WERI-Rb-1 (cell line): ENCODE measurements at regions not wholly inside any gene's neighbourhood (a gene's known extent, or its start where the extent isn't known, plus 50 kb on each side); places are given as distances from the start of the nearest gene placed in this dataset.

Source experiments
- DNase-seq: peaks from one replicate; pipeline ENCODE4 v3.0.0-alpha.2; 2020
- H3K27ac ChIP-seq: fragments of 250-450 bp; sonication (Bioruptor Pico); 2 replicates; pipeline ENCODE4 v1.5.1; 2020; ENCODE audit warnings: mild to moderate bottlenecking, moderate library complexity
- H3K27me3 ChIP-seq: fragments of 250-450 bp; sonication (Bioruptor Pico); 2 replicates; pipeline ENCODE4 v1.5.1; 2021; ENCODE audit warnings: mild to moderate bottlenecking, low read depth, moderate library complexity; ENCODE audit not compliant: insufficient read depth, severe bottlenecking
- H3K36me3 ChIP-seq: fragments of 250-450 bp; sonication (Bioruptor Pico); 2 replicates; pipeline ENCODE4 v1.5.1; 2020; ENCODE audit warnings: mild to moderate bottlenecking, moderate library complexity
- H3K4me3 ChIP-seq: 2 replicates; pipeline ENCODE4 v1.5.1; 2011; ENCODE audit warnings: low read depth, mild to moderate bottlenecking, control low read depth, low read length
- H3K9me3 ChIP-seq: fragments of 250-450 bp; sonication (Bioruptor Pico); 2 replicates; pipeline ENCODE4 v1.5.1; 2021; ENCODE audit warnings: mild to moderate bottlenecking, moderate library complexity; ENCODE audit not compliant: severe bottlenecking
- CTCF ChIP-seq: IDR thresholded peaks from 2 replicates; pipeline ENCODE4 v1.5.1; 2011; ENCODE audit warnings: low read depth, mild to moderate bottlenecking, control low read depth, inconsistent platforms, low read length

- Histone ChIP-seq H3K4me3 (no peak overlapping the region), H3K36me3 (no peaks in the 10 kb centered on the region), H3K27me3 (no peaks in the 10 kb centered on the region), H3K27ac (no peak overlapping the region), H3K9me3 (peaks cover 2% of the 10 kb centered on the region)
- DNase-seq = no peak
- TF ChIP-seq CTCF = no peak
Measured at GRCh38 chr2:188798159-188798558, 176.0 kb upstream of the COL3A1 start.

GRCh38 chr2:188805219-188805618 lies 169.0 kb upstream of the COL3A1 start:
- Histone ChIP-seq H3K9me3 (peaks cover 9% of the 10 kb centered on the region), H3K27me3 (no peaks in the 10 kb centered on the region), H3K27ac (no peak overlapping the region), H3K4me3 (no peak overlapping the region), H3K36me3 (no peaks in the 10 kb centered on the region)
- DNase-seq = no peak
- no peak for TF ChIP-seq CTCF

- no peak overlapping the region for H3K4me3 ChIP-seq
- TF ChIP-seq CTCF = no peak
- DNase-seq = no peak
- no peaks in the 10 kb centered on the region for H3K36me3 ChIP-seq
- no peak overlapping the region for H3K27ac ChIP-seq
- H3K9me3 ChIP-seq = no peaks in the 10 kb centered on the region
- H3K27me3 ChIP-seq = no peaks in the 10 kb centered on the region
Measured at GRCh38 chr2:188808947-188809355, 165.2 kb upstream of the COL3A1 start.

GRCh38 chr2:188810586-188810985 lies 163.6 kb upstream of the COL3A1 start:
- no peak for DNase-seq
- H3K27me3 ChIP-seq = no peaks in the 10 kb centered on the region
- no peaks in the 10 kb centered on the region for H3K9me3 ChIP-seq
- H3K27ac ChIP-seq = no peak overlapping the region
- no peaks in the 10 kb centered on the region for H3K36me3 ChIP-seq
- H3K4me3 ChIP-seq = no peak overlapping the region
- no peak for TF ChIP-seq CTCF

- TF ChIP-seq CTCF = no peak
- no peak for DNase-seq
- no peaks in the 10 kb centered on the region for H3K36me3 ChIP-seq
- H3K4me3 ChIP-seq = no peak overlapping the region
- H3K9me3 ChIP-seq = no peaks in the 10 kb centered on the region
- H3K27me3 ChIP-seq = no peaks in the 10 kb centered on the region
- H3K27ac ChIP-seq = no peak overlapping the region
Measured at GRCh38 chr2:188811522-188811921, 162.7 kb upstream of the COL3A1 start.

GRCh38 chr2:188813315-188813714 lies 160.9 kb upstream of the COL3A1 start:
- H3K27ac ChIP-seq = no peak overlapping the region
- no peaks in the 10 kb centered on the region for H3K36me3 ChIP-seq
- H3K9me3 ChIP-seq = no peaks in the 10 kb centered on the region
- H3K4me3 ChIP-seq = no peak overlapping the region
- DNase-seq = no peak
- no peaks in the 10 kb centered on the region for H3K27me3 ChIP-seq
- TF ChIP-seq CTCF = no peak
